CD4-positive, alpha-beta T cell treated with Interleukin-10 for 1 hour (primary cell): ENCODE measurements at regions not wholly inside any gene's neighbourhood (a gene's known extent, or its start where the extent isn't known, plus 50 kb on each side); places are given as distances from the start of the nearest gene placed in this dataset.
"Not testable (repeated sequence)": the region's sequence is repeated elsewhere in the genome, so short reads cannot be mapped to it uniquely, and the experiment has no call there.

Source experiments
- DNase-seq: peaks from one replicate; pipeline ENCODE4 v3.0.0-alpha.2; 2020

- no peak for DNase-seq
Measured at GRCh38 chr7:65809259-65809981, 63.5 kb upstream of the VKORC1L1 start.

- no peak for DNase-seq
Measured at GRCh38 chr7:65809982-65810288, 62.9 kb upstream of the VKORC1L1 start.

GRCh38 chr7:65812281-65812680 is 60.6 kb upstream of the VKORC1L1 start:
- no peak for DNase-seq

- not testable (repeated sequence) for DNase-seq
Measured at GRCh38 chr7:65814556-65815167, 58.2 kb upstream of the VKORC1L1 start.

- no peak for DNase-seq
Measured at GRCh38 chr7:65820287-65820950, 52.5 kb upstream of the VKORC1L1 start.
